Stimulated activated CD8-positive, alpha-beta memory T cell treated with anti-CD3 and anti-CD28 coated beads, Interleukin-7, amount 100 ng/mL, for 4 hours (primary cell): ENCODE measurements at regions not wholly inside any gene's neighbourhood (a gene's known extent, or its start where the extent isn't known, plus 50 kb on each side); places are given as distances from the start of the nearest gene placed in this dataset.
"Not testable (repeated sequence)": the region's sequence is repeated elsewhere in the genome, so short reads cannot be mapped to it uniquely, and the experiment has no call there.

Source experiments
- DNase-seq, 2 donors: peaks; one replicate each; pipeline ENCODE4 v3.0.0-alpha.2; 2020; ENCODE audit warnings: low read depth in 2 of 2

DNA sequence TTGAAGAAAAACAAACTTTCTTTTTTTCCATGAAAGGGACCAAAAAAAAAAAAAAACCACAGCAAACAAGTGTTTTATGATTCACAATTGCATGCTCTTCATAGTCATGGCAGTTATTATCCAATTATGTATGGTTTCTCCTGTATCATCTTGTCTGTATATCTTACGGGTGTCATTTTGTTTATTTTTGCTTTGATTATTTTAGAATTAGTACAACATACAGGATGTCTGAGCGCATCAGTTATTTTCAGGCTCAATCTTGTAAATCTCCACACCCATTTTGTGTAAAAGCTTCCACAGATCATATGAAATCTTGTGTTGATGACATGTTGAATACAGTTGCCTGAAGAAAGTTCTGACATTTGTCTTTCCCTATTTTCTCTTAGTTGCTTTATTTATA lies 280.3 kb downstream of the KLF5 start:
- no peak for DNase-seq

- DNase-seq = no peak
These were observed 279.6 kb downstream of the KLF5 start for GRCh38 chr13:73338389-73338788.

DNA sequence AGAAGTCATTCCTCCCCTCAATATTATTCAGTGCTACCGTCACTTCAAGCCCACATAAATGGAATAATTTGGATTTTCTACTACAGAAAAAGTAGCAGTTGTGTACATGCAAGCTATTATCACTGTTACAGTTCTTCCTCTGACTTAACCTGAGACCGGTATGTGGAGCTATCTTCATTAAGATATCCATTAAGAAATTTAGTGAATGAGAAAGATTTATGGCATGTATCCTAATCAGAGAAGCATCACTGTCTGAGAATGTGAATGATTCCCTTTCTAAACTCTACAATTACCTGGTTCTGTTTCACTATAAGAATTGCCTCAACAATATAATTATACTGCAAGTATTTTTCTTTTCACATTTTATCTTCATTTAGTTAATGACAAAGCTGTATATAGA lies 278.7 kb downstream of the KLF5 start:
- DNase-seq = no peak

DNA sequence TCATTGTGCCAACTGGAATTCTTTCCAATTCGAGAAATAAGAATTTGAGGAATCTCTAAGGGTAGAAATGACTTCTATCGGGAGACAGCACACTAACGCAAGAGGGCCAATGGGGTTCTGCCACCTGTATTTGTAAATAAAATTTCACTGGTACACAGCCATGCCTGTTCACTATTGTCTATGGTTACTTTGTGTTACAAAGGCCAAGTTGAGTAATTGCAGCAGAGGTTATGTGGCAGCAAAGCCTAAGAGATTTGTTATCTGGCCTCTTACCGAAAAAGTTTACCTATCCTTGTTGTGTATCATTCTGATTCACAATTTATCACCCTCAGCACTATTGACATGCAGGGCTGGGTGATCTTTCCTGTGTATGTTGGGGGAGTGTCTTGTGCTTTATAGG lies 278.0 kb downstream of the KLF5 start:
- DNase-seq = no peak

DNA sequence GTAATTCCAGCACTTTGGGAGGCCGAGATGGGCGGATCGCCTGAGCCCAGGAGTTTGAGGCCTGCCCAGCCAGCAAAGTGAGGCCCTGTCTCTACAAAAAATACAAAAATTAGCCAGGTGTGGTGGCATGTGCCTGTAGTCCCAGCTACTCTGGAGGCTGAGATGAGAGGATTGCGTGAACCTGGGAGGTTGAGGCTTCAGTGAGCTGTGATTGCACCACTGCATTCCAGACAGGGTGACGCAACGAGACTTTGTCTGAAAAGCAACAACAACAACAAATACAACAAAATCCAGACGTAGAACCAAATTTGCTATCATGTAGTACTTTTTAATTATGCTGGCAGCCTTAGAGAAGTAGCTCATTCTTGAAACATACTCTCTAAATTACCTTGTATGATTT lies 277.1 kb downstream of the KLF5 start:
- DNase-seq = no peak

DNA sequence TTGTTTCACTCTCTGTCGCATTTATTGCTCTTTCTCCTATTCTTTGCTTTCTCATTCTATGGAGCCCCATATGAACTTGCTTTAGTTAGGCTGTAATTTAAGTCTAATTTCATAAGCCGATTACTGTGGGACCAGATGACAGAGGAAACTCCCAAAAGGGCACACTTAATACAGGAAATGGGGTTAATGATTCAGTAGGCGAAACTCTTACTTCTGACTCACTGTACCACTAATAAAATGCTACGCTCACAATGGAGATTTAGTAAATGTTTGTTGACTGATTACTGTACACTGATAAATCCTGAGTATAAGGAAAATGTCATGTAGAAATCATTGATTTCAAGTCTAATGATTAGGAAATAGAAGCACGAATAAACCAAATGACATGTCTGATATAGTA lies 276.4 kb downstream of the KLF5 start:
- DNase-seq = no peak

DNA sequence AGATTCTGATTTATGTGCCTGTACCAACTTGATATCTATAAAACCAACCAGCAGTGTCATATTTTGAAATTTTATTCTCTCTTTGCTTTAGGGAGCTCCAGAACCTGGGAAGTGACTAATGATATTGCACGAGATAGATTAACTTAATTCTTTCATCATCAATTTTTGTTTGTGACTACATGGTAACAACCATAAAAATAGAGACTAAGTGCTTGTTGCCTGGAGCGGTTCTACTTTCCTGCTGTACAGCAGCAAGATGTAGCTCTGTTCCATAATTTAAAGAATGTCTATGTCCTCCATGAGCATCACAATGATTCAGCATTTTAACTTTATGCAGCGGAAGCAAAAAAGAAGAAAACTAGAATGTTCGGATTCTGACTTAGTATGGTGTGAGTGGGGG lies 275.6 kb downstream of the KLF5 start:
- DNase-seq = no peak

DNA sequence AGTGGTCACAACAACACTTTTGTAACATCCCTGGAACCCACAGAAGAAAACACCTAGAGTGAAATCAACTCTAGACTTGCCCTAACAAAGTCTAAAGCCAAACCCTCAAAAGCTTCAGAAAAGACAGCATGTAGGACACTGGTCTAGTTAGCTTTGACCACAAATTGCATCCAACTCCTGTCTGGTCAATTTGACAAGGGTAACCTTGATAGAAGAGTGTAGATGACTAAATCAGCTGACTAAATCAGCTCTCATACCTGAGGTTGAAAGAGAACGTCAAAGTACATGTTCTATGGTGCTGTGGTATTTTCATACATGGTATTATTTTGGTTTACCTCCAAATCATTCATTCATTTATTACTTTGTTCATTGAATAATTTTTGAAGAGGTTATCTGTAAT lies 272.8 kb downstream of the KLF5 start:
- no peak for DNase-seq

DNA sequence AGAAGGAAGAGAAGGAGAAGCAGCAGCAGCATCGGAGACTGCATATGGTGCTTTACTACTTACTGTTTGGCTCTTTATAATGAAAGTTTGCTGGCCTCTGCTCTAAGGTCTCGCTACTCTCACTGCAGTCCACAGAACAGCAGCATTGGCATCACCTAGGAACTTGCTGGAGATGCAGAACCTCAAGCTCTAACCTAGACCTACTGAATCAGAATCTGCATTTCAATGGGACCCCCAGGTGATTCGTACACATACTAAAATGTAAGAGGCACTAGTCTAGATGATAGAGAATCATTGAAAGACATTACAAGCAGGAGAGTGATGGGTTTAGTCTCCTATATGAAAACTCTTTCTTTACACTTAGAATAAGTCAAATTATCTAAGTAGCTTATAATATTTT lies 270.6 kb downstream of the KLF5 start:
- DNase-seq = no peak

DNA sequence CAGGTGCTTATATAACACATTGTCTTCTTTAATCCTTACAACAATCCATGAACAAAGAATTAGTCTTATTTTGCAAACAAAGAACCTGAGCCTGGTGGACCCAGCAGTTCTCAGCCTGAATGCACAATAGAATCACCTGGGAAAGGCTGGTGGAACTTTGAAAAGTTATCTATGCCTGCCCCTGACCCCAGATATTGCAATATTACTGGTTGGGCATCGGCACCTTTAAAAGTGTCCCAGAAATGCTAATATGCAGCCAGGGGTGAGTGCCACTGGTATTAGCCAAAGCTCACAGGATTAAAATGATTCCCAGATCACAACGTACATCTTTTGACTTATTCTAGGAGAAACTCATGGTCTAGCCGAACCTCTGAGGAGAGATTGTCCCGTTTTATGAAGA lies 268.8 kb downstream of the KLF5 start:
- DNase-seq = no peak

DNA sequence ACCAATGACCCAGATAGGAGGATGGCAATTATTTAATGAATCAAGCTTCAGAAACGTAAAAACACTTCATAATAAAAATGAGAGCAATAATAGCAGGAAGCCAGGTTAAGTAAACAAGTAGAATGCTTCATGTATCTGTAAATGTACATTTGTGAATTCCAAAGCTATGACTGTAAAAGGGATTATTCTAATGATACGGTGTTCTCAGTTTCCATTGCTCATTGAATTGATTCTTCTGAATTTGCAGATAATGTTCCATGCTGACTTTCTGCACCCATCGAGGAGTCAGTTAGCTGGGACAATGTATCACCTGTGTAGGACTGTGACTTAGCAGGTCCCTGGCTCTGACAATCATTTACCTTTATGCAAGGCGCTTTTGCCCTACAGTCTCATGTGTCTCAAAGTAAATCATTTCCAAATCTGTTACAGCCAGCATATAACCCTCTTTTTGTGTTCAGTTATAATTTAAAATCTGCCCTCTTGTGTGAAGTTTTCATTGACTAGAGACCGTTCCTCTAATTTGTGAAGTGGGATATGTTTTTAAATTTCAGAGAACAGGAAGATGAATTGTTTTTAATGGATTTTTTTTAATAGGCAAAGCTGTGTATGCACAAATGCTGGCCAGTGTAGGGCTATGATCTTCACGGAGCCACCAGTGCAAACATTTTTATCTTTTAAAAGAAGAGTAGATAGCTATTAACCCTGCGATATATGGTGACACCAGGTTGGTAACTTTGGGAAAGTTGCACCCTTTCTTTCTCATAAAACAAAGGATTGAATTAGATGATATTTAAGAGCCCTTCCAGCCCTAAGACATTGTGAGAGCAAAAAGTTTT lies 267.1 kb downstream of the KLF5 start:
- DNase-seq = no peak

DNA sequence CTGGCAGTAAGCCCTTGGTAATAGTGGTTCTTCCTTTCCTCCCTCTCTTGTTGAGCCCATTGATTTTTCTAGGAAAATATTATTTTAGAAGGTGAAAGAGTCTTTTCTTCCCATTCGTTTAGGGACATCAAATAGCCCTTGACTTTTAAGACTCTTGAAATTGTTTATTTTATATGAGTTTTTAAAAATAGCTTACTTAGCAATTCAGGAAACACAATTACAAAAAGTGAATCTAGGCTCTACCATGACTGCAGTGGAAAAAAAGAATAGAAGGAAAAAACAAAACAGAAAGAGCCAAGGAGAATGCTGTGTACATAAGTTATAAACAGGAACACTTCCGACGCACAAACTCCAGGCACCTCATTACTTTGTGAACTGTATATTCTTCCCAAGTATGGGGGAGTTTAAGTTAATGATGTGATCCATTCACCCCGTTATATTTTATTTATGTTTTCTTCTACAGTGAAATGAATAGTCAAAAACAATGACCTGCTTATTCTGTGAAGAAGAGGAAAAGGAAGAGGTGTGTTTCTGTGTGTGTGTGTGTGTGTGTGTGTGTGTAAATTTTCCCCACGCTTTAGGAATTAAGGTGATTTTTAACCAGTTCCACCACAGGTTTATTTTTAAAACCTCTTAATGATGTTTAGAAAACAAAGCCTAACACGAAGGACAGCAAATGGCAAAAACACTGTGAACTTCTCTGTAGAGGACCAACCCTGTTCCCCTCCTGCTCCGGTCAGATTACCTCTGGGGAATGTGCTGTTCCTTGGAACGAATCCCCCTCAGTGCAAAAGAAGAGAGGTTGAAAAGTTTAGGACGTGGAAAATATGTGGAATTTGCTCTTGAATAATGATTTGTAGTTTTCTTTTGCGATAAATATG lies 266.3 kb downstream of the KLF5 start:
- DNase-seq = no peak

DNA sequence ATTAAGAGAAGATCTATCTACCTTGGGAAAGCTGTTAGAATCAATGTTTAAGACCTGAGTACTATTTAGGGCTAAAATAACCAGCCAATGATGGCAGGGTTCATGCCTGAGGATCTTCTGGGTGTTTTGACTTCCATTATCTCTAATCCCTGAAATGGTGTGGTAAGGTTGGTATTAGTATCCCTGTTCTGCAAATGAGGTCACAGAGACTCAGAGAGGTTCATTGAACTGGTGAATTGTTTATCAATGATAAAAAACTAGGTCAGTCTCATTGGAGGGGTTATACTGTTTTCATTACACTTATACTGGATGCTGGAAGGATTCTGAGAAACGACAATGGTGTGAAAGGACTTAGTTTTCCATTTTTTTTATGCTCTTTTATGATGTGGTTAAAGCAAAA lies 264.8 kb downstream of the KLF5 start:
- no peak for DNase-seq

GRCh38 chr13:73321043-73321442 lies 262.2 kb downstream of the KLF5 start:
- DNase-seq = no peak

- no peak for DNase-seq
These were observed 258.3 kb downstream of the KLF5 start for GRCh38 chr13:73317140-73317539.

GRCh38 chr13:73310366-73310765 lies 251.6 kb downstream of the KLF5 start:
- DNase-seq = no peak

GRCh38 chr13:73307481-73307880 lies 248.7 kb downstream of the KLF5 start:
- DNase-seq = no peak

GRCh38 chr13:73306688-73307087 lies 247.9 kb downstream of the KLF5 start:
- DNase-seq = no peak

GRCh38 chr13:73304442-73304841 lies 245.6 kb downstream of the KLF5 start:
- DNase-seq = no peak

GRCh38 chr13:73303851-73304250 lies 245.0 kb downstream of the KLF5 start:
- DNase-seq = no peak

- DNase-seq = not testable (repeated sequence)
These were observed 242.8 kb downstream of the KLF5 start for GRCh38 chr13:73301622-73302021.

DNA sequence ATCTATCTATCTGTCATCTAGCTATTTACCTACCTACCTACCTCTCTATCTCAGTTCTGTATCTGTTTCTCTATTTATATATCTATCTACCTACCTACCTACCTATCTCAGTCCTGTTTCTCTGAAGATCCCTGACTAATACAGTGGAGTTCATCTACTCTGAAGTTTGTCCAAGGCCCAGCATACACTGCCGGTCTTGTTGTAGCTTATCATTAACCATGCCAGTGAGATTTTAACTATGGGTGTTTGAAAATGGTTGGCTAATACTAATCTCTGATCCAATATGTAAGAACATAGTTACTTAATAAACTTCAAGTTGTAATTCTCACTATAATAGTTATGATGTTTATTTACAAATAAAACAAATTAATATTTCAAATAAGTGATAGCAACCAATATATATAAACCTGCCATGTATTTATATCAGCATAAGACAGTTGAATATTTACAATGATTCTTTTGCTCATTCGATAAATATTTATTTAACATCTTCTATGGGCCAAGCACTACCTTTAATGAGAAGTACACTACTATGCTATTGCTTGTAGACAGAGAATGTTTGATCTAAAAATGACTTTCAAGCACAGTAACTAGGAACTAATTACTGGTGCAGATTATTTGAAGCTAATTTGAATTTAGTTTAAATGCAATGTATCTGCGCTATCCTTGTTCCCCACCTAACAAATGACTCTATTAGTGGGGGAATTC lies 242.1 kb downstream of the KLF5 start:
- no peak for DNase-seq
